IPS-NIHi7 (cell line): ENCODE measurements at regions not wholly inside any gene's neighbourhood (a gene's known extent, or its start where the extent isn't known, plus 50 kb on each side); places are given as distances from the start of the nearest gene placed in this dataset.

ENCODE experiments used
- DNase-seq: peaks from one replicate; pipeline ENCODE4 v3.0.0; 2012; ENCODE audit warnings: mixed read lengths; ENCODE audit errors: extremely low spot score

- DNase-seq: no peak
Observed at GRCh38 chr2:38509947-38510326, 92.8 kb downstream of the HNRNPLL start.

GRCh38 chr2:38509314-38509946, 93.3 kb downstream of the HNRNPLL start:
- no peak for DNase-seq

GRCh38 chr2:38508311-38509039, 94.3 kb downstream of the HNRNPLL start:
- DNase-seq: peak; percentile 85

GRCh38 chr2:38507712-38508111, 95.0 kb downstream of the HNRNPLL start:
- no peak for DNase-seq

- no peak for DNase-seq
Observed at GRCh38 chr2:38505779-38506178, 96.9 kb downstream of the HNRNPLL start.

GRCh38 chr2:38504169-38504568, 98.6 kb downstream of the HNRNPLL start:
- no peak for DNase-seq

- DNase-seq: no peak
Observed at GRCh38 chr2:38502107-38502506, 100.6 kb downstream of the HNRNPLL start.

GRCh38 chr2:38500283-38500634, 102.5 kb downstream of the HNRNPLL start:
- DNase-seq: no peak

GRCh38 chr2:38499548-38500282, 103.0 kb downstream of the HNRNPLL start:
- DNase-seq: peak; percentile 65

- no peak for DNase-seq
Observed at GRCh38 chr2:38498045-38498481, 104.7 kb downstream of the HNRNPLL start.

- DNase-seq: no peak
Observed at GRCh38 chr2:38497670-38498037, 105.1 kb downstream of the HNRNPLL start.

GRCh38 chr2:38496927-38497669, 105.6 kb downstream of the HNRNPLL start:
- DNase-seq: no peak

GRCh38 chr2:38495880-38496279, 106.8 kb downstream of the HNRNPLL start:
- DNase-seq: no peak

- no peak for DNase-seq
Observed at GRCh38 chr2:38494394-38494793, 108.3 kb downstream of the HNRNPLL start.

- no peak for DNase-seq
Observed at GRCh38 chr2:38492042-38492615, 110.6 kb downstream of the HNRNPLL start.

GRCh38 chr2:38491436-38491835, 111.3 kb downstream of the HNRNPLL start:
- DNase-seq: no peak

GRCh38 chr2:38489846-38490245, 112.8 kb upstream of the ATL2 start:
- DNase-seq: no peak

GRCh38 chr2:38487852-38488251, 110.8 kb upstream of the ATL2 start:
- DNase-seq: no peak

- no peak for DNase-seq
Observed at GRCh38 chr2:38486213-38487026, 109.3 kb upstream of the ATL2 start.

GRCh38 chr2:38485734-38486133, 108.7 kb upstream of the ATL2 start:
- no peak for DNase-seq

- no peak for DNase-seq
Observed at GRCh38 chr2:38484957-38485356, 107.9 kb upstream of the ATL2 start.
